Keratinocyte (primary cell): ENCODE measurements at regions not wholly inside any gene's neighbourhood (a gene's known extent, or its start where the extent isn't known, plus 50 kb on each side); places are given as distances from the start of the nearest gene placed in this dataset.

Experiments
- DNase-seq: peaks from one replicate; pipeline ENCODE4 v3.0.0-alpha.2; 2011; ENCODE audit warnings: low read depth, missing footprints, low spot score
- FAIRE-seq: peaks from 2 replicates; lab custom pipeline; 2011; peaks lifted over from hg19 to GRCh38; lab: Jason Lieb, UNC
- H2AFZ ChIP-seq: 2 replicates; pipeline ENCODE4 v1.6.0; 2012; ENCODE audit warnings: low read length, control low read depth, inconsistent platforms; ENCODE audit not compliant: control insufficient read depth
- H3K27ac ChIP-seq: 2 replicates; pipeline ENCODE4 v1.5.1; 2011; ENCODE audit warnings: low read length; ENCODE audit not compliant: control insufficient read depth, insufficient read depth
- H3K27me3 ChIP-seq: 3 replicates; pipeline ENCODE4 v1.6.0; 2011; ENCODE audit warnings: low read length; ENCODE audit not compliant: control insufficient read depth, insufficient read depth; ENCODE audit errors: extremely low read depth
- H3K36me3 ChIP-seq, 2 experiments: 2 replicates in 1 of 2; 3 replicates in 1 of 2; pipeline ENCODE4 v1.5.1; 2011; ENCODE audit warnings: low read length in 2 of 2, mild to moderate bottlenecking in 1 of 2; ENCODE audit not compliant: control insufficient read depth in 2 of 2, insufficient read depth in 2 of 2; ENCODE audit errors: extremely low read depth in 1 of 2
- H3K4me1 ChIP-seq: 3 replicates; pipeline ENCODE4 v1.5.1; 2011; ENCODE audit warnings: low read length; ENCODE audit not compliant: control insufficient read depth, insufficient read depth; ENCODE audit errors: extremely low read depth
- H3K4me2 ChIP-seq: 3 replicates; pipeline ENCODE4 v1.6.0; 2011; ENCODE audit warnings: low read depth, low read length; ENCODE audit not compliant: control insufficient read depth, insufficient read depth; ENCODE audit errors: extremely low read depth
- H3K4me3 ChIP-seq, 3 experiments: fragments of 200-600 bp in 1 of 3; sonication (generic) in 1 of 3; 2 replicates in 2 of 3; 3 replicates in 1 of 3; pipeline ENCODE4 v1.5.1; 2011 to 2016; ENCODE audit warnings: low read length in 3 of 3, mild to moderate bottlenecking in 3 of 3, control low read depth in 2 of 3, inconsistent platforms in 1 of 3, low read depth in 1 of 3, mixed read lengths in 1 of 3, mixed run types in 1 of 3, moderate library complexity in 1 of 3; ENCODE audit not compliant: control insufficient read depth in 2 of 3, insufficient read depth in 2 of 3; ENCODE audit errors: extremely low read depth in 1 of 3
- H3K79me2 ChIP-seq: 2 replicates; pipeline ENCODE4 v1.6.0; 2012; ENCODE audit warnings: low read length; ENCODE audit not compliant: control insufficient read depth, insufficient read depth
- H3K9ac ChIP-seq: 3 replicates; pipeline ENCODE4 v1.6.0; 2011; ENCODE audit warnings: low read length; ENCODE audit not compliant: control insufficient read depth, insufficient read depth; ENCODE audit errors: extremely low read depth
- H3K9me1 ChIP-seq: 3 replicates; pipeline ENCODE4 v1.6.0; 2011; ENCODE audit warnings: low read length; ENCODE audit not compliant: control insufficient read depth, insufficient read depth; ENCODE audit errors: extremely low read depth
- H3K9me3 ChIP-seq: 2 replicates; pipeline ENCODE4 v1.5.1; 2012; ENCODE audit warnings: low read depth, low read length; ENCODE audit not compliant: control insufficient read depth
- H4K20me1 ChIP-seq: 3 replicates; pipeline ENCODE4 v1.6.0; 2011; ENCODE audit warnings: low read length; ENCODE audit not compliant: control insufficient read depth, insufficient read depth; ENCODE audit errors: extremely low read depth
- EZH2 ChIP-seq: IDR thresholded peaks from one replicate; pipeline ENCODE4 v1.6.1; 2012; ENCODE audit warnings: inconsistent platforms, mild to moderate bottlenecking, low read length, moderate library complexity
- dilution Hi-C: fragments of 300-500 bp; cut with MboI; formaldehyde crosslinking; loops from one replicate; pipeline ENCODE4 v1.7.0; 2020; ENCODE audit warnings: low sequenced_read_pairs; ENCODE audit not compliant: extremely low pct_ligation_motif_present
- TF ChIP-seq, protein P1 (sequence below), 3 experiments: IDR thresholded peaks in 1 of 3; conservative IDR thresholded peaks in 1 of 3; optimal IDR thresholded peaks in 1 of 3; 2 replicates in 2 of 3; 3 replicates in 1 of 3; pipeline versions ENCODE3 to v1.5.1; 2011; ENCODE audit warnings: low read length in 3 of 3, mild to moderate bottlenecking in 3 of 3, moderate library complexity in 2 of 3, control low read depth in 1 of 3, inconsistent platforms in 1 of 3; ENCODE audit not compliant: insufficient read depth in 2 of 3; ENCODE audit errors: extremely low read depth in 1 of 3

DNA sequence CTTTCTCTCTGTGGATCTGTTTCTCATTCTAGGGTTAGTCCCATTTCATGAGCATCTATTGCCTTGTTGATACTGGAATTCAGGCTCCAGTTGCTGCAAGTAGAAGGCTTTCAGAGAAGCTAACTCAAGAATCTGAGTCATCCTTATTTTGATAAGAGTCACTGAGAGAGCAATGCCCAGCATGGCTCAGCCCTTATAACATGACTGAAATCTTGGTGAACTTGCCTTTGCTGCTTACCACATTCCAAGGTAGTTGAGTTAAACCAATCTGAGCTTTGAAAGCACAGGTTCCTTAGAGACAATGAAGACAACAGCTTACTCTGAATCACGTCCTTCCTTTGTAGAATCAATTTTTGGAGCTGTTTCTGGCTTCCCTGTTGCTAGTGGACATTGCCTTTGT lies 53.6 kb upstream of the CHCHD3 start:
- DNase-seq: no peak
- H3K9ac ChIP-seq: no peak overlapping the region
- H3K4me3 ChIP-seq: no peak overlapping the region
- H3K27me3 ChIP-seq: peaks cover 6% of the 10 kb centered on the region
- H3K4me2 ChIP-seq: no peak overlapping the region
- dilution Hi-C loops: no loop called here
- H3K27ac ChIP-seq: no peak overlapping the region
- no peaks in the 10 kb centered on the region for H3K36me3 ChIP-seq
- H2AFZ ChIP-seq: no peak overlapping the region
- TF ChIP-seq EZH2: no peak
- TF ChIP-seq, protein P1, sequence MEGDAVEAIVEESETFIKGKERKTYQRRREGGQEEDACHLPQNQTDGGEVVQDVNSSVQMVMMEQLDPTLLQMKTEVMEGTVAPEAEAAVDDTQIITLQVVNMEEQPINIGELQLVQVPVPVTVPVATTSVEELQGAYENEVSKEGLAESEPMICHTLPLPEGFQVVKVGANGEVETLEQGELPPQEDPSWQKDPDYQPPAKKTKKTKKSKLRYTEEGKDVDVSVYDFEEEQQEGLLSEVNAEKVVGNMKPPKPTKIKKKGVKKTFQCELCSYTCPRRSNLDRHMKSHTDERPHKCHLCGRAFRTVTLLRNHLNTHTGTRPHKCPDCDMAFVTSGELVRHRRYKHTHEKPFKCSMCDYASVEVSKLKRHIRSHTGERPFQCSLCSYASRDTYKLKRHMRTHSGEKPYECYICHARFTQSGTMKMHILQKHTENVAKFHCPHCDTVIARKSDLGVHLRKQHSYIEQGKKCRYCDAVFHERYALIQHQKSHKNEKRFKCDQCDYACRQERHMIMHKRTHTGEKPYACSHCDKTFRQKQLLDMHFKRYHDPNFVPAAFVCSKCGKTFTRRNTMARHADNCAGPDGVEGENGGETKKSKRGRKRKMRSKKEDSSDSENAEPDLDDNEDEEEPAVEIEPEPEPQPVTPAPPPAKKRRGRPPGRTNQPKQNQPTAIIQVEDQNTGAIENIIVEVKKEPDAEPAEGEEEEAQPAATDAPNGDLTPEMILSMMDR (optimal IDR thresholded peaks at IDR 0.05 in 1 of 3, IDR thresholded peaks at IDR 0.05 in 1 of 3, conservative IDR thresholded peaks at IDR 0.05 in 1 of 3; ENCODE audit: extremely low read depth in 1 of 3, insufficient read depth in 2 of 3, low read length in 3 of 3): no peak
- no peaks in the 10 kb centered on the region for H3K9me1 ChIP-seq
- H4K20me1 ChIP-seq: no peaks in the 10 kb centered on the region
- no peaks in the 10 kb centered on the region for H3K4me1 ChIP-seq
- H3K9me3 ChIP-seq: no peaks in the 10 kb centered on the region
- no peaks in the 10 kb centered on the region for H3K79me2 ChIP-seq
- FAIRE-seq: no peak

DNA sequence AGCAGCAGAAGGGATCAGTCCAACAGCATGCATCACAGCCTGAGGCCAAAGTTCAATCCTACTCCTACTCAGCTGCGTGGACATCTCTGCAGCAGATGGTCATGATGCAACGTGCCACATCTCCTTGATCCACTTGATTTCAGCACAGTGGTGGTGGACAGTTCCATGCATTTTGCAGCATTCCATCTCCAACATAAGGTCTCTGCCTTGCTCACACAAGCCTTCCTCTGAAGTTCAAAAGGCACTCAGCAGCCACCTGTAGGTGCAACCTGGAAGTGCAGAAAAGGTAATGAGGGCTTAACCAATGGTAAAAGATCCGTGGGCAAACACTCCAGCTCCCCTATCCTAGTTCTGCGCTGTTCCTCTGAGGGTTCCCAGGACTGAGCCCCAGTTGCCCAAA lies 57.5 kb upstream of the CHCHD3 start:
- no peaks in the 10 kb centered on the region for H3K9me1 ChIP-seq
- dilution Hi-C loops: no loop called here
- H3K4me1 ChIP-seq: no peaks in the 10 kb centered on the region
- DNase-seq (no peak), FAIRE-seq (no peak)
- H4K20me1 ChIP-seq: no peaks in the 10 kb centered on the region
- no peak overlapping the region for H2AFZ ChIP-seq
- H3K4me2 ChIP-seq: no peak overlapping the region
- no peak overlapping the region for H3K27ac ChIP-seq
- TF ChIP-seq, protein P1 (optimal IDR thresholded peaks at IDR 0.05 in 1 of 3, IDR thresholded peaks at IDR 0.05 in 1 of 3, conservative IDR thresholded peaks at IDR 0.05 in 1 of 3; ENCODE audit: extremely low read depth in 1 of 3, insufficient read depth in 2 of 3, low read length in 3 of 3): peak; percentile 29 to 57 (median 39)
- TF ChIP-seq EZH2: no peak
- H3K9ac ChIP-seq: no peak overlapping the region
- no peak overlapping the region for H3K4me3 ChIP-seq
- H3K9me3 ChIP-seq: no peaks in the 10 kb centered on the region
- H3K27me3 ChIP-seq: peaks cover 9% of the 10 kb centered on the region
- no peaks in the 10 kb centered on the region for H3K79me2 ChIP-seq
- no peaks in the 10 kb centered on the region for H3K36me3 ChIP-seq
